HG02610 (cell line): ENCODE measurements at regions not wholly inside any gene's neighbourhood (a gene's known extent, or its start where the extent isn't known, plus 50 kb on each side); places are given as distances from the start of the nearest gene placed in this dataset.

Experiments used
- ATAC-seq: cut with Tn5 transposase; IDR thresholded peaks from one replicate; pipeline ENCODE4 v1.9.1; 2021; ENCODE audit warnings: mild to moderate bottlenecking, moderate library complexity; ENCODE audit not compliant: unreplicated experiment

DNA sequence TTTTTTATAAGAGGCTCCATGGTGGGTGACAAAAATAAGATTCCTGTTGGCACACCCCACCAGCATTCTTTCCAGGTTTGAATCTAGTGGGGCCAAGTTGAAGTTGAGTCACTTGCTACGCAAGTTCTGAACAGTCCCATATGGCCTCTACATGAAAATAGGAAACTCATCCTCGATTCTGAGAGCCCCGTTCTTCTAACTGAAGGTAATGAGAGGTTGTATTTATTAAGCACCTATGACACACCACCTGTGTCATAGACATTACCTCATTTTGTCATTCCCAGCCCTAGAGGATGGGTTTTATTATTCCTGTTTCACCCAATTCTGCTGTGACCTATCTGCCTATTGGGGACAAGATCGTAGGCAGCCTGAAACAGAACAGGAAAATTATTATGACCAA, 131.7 kb downstream of the ACTL7B start:
- no peak for ATAC-seq

DNA sequence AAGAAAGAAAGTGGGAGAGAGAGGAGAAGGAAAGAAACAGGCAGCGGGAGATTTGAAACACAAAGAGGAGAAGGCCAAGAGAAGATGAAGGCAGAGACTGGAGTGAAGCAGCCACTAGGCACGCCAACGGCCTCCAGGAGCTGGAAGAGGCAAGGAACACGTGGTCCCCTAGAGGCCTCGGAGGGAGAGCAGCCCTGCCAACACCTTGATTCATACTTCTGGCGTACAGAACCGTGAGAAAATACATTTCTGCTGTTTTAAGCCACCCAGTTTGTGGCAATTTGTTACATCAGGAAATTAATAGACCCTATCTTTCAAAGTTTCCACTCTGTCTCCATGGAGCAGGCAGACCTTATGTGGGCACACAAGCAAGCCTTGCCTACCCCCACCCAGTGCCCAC, 133.4 kb downstream of the ACTL7B start:
- no peak for ATAC-seq

DNA sequence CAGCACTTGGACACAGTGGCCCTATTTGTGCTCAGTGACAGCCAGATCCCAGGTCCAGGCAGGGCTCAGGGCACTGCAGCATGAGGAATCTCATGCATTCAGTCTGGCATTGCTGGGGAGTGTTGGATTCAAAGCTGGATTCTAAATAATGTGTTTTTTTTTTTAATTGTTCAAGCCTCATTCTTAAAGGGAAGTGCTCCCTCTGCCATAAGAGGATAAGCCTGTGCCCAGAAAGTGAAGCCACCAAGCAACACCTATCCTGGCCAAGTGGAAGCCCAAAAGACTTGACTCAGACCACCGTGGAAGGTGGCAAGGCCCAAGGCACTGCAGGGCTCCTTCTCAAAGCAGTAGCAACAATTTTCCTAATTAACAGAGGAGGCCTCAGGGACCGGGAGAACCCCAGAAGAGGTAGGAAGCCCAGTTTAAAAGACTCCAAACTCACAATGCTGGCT, 135.6 kb downstream of the ACTL7B start:
- ATAC-seq, result no peak

DNA sequence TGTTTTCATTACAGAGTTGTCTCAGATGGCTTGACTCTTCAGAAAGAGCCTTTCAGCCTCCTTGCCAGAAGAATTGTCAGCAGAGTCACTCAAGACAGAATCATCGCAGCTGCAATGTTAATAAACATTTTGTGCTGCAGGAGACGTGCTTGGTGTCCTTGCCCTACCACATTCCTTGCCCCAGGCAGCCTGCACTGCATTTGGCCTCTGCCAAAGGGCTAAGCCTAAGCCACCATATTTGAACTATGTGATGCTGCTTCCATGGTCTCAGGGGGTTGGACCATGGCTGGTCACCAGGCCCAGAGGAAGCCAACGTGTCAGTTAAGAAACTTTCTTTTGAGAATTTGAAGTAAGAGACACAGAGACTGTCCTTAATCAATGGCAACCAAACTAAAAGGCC, 145.4 kb downstream of the ACTL7B start:
- no peak for ATAC-seq

DNA sequence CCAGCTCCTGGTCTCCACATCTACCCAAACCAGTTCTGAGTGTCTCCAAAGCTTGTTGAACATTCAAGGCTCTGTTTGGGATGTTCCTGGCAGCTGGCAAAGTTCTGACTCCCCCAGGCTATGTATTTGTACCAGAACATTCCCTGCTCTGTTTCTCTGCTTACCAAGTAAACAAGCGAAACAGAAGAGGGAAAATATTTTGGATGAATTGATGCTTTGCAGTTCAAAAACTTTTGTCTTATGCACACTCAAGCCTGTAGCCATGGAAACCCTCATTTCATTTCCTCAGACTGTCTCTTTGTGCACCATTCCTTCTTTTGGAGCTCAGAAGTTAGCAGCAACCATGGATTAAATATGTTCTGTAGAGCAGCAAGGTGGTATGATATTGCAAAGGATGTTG, 145.8 kb downstream of the ACTL7B start:
- no peak for ATAC-seq

DNA sequence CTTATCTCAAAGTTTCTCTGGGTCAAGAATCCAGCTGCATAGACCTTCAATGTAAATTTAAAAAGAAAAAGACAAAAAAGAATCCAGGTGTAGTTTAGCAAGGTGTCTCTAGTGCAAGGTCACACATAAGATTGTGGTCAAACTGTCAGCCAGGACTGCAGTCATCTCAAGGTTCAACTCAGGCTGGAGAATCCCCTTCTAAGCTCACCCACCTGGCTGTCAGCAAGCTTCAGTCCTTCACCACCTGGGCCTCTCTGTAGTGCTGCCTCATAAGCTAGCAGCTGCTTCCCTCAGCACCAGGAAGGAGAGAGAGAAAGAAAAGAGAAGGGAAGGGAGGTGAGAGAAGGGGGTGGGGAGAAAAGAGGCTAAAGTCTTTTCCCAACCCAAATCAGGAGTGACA, 146.7 kb downstream of the ACTL7B start:
- no peak for ATAC-seq

DNA sequence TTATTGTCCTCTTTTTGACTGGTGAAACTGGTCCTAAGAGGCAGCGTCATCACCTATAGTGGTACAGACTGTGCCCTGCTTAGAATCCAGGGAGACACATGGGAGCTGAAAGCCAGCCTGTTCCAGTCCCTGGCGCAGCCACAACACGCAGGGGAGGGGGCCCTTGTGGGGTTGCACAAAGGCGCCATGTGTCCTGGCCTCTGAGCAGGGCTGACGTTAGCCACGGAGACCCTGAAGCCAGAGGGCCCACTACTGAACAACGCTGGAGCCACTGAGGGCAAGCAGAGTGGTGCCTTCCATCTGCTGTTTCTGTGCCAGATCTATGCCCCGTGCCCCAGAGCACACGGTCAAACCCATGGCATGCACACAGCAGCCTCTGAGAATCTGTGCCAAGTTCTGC, 147.3 kb downstream of the ACTL7B start:
- no peak for ATAC-seq

DNA sequence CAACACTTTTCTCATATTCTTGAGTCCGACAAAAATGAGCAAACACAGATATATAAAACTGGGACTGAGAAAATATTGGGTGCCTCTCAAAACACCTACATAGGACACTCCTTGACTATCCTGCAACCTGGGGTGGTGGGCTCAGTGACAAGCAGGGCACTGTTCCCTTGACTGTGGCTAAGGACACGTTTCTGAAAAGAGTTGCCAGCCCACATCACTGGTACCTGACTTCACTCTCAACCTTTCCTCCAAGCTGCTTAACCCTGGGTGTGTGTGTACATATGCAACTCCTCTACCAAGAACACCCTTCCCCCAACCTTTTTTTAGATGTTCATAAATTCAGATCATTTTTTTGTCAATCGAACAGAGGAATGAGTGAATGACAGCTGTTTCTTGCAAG, 148.7 kb downstream of the ACTL7B start:
- no peak for ATAC-seq

DNA sequence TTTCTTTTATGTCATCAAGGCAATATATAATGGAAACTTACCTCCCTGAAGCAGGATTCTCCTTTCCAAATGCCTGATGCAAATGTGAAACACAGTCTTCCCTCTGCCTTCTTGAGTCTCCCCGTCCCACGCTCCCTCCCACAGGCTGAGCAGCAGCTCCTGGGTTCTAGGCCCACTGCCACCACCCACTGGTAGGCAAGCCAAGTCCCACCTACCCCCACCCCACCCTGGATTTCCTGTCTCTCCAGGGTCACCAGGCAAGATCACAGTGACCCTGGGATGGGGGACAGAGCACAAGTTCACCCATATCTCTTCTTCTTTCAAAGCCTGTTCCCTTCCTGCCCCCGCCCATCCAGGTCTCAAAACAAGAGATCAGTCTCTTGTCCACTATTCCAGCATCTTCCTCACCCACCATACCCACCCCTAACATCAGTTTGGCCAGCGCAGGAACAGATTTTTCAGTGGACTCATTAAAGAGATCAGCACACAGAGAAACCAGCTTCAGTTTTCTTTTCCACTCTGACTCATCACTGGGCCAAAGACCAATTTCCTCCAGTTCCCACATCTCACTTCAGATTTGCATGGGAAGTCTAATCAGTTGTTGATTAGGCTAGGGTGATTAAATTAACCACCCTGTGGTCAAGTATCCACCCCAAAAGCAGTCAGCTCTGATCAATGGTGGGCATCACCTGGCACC, 151.5 kb downstream of the ACTL7B start:
- ATAC-seq, result no peak

DNA sequence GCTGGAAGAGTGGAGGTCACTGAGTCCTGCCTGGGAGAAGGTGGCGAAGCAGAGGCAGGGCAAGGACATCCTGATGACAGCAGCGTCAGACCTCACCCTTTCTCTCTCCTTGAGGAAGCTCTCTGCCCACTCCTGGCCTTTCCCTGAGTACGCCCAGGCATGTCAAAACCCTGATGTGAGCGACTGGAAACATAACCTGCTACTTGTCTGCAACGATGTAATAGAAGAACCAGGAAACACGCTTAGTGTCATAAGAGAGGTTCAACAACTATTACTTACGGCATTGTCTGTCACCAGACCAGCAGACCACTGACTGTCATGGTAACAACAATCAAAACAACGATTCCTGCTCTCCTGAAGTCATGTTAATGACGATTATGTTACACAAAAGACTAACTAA, 152.4 kb downstream of the ACTL7B start:
- ATAC-seq, result no peak

DNA sequence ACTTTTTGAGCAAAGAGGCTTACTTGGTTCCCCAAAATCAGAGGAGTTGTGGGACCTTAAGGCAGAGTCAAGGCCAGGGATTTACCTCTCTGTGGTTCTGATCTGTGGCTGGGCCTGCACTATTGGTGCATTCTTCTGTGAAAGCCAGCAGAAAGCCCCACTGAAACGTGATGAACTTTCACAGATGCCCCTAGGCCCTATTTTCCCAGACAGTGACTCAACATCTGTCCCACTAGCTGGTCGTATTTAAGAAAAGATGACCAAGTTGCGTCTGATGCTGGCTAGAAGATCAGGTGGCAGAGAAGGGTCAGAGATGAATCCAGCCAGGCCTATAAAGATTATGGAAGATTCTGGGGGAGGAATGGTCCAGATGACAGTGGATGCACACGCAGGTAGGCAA, 153.1 kb downstream of the ACTL7B start:
- no peak for ATAC-seq

DNA sequence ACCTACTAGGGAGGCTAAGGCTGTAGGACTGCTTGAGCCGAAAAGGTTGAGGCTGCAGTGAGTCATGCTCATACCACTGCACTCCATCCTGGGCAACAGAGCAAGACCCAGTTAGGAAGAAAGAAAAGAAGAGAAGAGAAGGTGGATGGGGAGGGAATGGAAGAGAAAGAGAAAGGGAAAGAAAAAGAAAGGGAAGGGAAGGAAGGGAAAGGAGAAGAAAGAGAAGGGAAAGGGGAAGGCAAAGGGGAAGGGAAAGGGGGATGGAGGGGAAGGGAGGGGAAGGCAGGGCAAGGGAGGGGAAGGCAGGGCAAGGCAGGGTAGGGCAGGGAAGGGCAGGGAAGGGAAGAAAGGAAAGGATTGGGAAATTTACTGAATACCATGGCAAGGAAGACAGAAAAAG, 157.0 kb downstream of the ACTL7B start:
- no peak for ATAC-seq

DNA sequence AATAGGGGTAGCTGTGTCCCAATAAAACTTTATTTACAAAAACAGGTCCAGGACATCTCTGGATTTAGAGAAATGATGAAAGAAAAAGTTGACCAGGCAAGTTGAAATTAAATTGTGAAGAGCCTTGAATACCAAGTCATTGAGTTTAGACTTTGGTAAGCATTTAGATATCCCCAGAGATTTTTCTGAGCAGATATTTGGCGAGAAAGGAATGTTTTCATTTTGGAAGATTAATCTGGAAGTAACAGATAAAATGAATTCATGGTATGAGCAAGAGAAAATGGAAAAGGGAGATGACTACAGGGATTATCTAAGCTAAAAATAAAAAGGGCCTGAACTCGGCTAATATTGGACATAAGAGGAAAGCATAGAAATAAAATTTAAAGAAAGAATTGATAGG, 157.6 kb downstream of the ACTL7B start:
- no peak for ATAC-seq

DNA sequence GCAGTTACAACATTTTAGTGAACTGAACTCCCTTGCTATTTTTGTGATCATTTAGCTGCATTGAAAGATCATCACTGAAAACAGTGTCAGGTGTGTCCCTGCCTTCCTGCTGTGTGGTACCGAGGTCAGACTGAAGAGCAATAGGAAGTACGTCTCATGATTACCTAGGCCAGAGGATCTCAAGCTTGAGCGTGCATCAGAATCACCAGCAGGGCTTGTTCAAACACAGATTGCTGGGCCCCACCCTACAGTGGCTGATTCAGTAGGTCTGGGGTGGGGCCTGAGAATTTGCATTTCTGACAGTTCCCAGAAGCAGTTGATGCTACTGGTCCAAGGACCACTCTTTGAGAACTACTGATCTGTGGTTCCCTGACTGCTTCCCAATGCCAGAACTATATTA, 159.6 kb downstream of the ACTL7B start:
- ATAC-seq, result no peak

DNA sequence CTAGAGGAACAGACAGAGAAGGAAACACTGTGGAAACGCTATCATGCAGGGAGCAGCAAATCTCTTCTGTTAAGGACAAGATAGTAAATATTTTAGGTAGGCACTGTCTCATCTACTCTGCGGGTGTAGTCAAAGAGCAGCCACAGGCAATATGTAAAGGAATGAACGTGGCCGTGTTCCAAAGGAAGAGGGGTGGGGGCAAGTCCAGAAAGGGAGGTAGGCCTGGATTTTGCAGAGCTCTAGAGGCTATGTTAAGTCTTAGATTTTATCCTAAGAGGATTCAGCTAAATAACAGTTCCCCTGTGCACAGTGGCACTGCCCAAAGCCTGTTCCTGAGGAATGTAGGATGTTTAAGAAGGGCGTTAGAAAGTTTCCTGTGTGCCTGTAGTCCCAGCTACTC, 161.6 kb downstream of the ACTL7B start:
- no peak for ATAC-seq

DNA sequence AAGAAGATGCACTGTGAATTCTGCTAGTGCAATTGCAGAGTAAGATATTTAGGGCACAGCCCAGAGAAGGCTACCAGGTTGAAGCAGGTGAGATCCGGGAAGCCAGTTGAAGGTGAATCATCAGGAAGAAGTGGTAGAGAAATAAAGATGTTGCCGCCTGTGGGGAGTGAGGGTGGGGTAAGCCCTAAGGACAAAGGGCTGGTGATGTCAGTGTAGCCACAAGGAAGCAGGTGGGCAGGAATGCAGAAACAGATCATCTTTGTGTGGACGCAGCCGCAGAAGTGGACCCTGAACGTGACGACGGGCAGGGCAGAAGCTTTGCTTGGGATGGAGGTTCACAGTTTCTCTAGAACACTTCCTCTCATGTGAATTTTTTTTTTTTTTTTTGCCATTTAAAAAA, 164.2 kb downstream of the ACTL7B start:
- ATAC-seq, result no peak

DNA sequence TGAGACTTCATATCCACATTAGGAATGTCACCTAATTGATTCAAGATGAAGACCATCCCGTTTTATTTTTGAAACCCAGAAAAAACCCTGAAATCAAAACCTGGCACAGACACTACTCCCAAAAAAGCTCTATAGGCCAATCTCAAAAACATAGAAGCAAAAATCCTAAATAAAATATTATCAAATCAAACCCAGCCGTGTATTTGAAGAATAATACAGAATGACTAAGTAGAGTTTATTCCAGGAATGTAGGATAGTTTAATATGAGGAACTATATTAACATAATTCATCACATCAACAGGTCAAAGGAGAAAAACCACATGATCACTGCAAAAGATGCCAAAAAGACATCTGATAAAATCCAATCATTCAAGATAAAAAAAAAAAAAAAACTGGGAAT, 167.1 kb downstream of the ACTL7B start:
- ATAC-seq, result no peak

DNA sequence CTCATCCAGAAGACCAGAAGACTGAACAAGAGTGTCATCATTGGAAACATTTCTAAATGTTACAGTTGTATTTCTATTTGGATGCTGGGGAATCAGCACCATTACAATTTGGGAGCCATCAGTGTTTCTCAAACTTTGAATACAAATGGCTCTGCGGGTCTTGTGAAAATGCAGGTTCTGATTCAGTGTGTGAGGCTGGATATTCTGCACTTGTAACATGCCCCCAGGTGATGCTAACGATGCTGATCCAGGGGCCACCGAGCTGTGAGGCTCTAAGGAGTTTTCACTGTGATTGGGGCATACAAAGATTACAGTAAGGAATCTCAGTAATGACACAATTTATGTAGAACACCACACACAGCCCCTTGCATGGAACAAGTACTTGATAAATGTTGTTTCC, 167.7 kb downstream of the ACTL7B start:
- ATAC-seq, result no peak

DNA sequence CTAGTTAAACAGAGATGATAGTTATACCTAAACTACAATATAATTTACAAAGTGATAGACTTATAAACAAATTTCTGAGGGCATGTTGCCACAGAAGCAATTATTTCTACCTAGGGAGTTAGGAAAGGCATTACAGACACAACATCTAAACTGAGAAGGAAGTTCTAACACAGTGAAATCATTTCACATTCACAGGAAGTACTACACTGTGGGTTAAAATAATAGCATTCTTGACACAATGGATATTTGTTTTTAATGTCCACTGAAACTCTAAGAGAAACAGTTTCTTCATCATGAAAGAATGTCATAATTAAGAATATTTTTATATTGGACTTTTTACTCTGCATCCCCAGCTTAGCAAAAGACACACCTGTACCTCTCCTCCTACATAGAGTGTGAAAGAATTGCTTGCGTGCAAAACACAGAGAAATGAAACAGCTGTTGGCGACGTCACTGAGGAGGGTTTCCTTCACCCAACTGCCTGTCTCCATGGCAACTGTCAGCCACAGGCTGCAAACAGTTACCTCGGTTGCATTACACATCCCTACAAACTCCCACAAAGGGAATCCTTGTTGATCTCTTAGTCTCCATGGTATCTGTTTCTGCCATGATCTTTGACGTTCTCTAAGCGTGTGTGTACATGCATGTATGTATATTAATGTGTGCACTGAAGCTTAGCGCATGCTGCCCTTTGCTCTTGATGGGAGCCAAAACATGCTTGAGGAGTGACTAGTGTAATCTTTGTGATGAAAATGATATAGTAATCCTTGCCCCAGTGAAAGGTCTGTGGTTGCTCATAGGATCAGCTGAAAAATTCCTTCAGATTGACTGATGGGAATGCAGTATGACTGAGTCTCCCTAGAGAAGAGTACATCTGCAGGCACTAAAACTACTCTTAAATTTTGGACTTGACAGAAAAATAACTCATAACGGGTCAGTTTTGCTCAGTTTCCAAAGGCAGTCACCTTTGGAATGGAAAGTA, 168.5 kb downstream of the ACTL7B start:
- no peak for ATAC-seq

DNA sequence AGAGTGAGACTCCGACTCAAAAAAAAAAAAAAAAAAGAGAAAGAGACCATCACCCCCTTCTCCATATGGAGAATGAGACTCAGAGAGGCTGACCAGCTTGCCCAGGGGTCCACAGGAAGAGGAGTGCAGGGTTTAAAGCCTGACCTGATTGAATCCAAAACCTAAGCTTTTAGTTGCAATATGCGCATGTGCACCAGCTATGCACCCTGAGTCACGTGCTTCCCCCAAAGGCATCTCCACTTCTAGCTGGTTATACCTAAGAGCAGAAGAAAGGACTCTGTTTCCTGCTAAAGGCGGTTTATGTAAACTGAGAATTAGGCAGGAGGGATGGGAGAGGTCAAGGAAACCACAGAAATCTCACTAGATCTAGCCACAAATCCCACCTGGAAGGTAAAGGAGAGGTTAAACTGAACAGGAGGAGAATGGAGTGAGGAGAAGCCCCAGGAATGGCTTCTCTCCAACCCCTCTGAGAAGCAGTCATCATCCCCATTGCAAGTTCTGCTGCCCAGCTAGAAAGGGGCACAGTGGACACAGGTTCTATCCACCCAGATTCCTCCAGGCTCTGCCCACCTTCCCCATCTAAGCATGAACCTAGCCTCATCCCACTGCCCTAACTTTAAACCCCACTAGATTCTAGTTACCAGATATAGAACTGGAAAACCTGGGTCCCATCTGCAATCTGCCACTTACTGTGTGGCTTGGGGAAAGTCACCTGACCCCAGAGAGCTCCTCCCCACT, 171.3 kb downstream of the ACTL7B start:
- no peak for ATAC-seq

DNA sequence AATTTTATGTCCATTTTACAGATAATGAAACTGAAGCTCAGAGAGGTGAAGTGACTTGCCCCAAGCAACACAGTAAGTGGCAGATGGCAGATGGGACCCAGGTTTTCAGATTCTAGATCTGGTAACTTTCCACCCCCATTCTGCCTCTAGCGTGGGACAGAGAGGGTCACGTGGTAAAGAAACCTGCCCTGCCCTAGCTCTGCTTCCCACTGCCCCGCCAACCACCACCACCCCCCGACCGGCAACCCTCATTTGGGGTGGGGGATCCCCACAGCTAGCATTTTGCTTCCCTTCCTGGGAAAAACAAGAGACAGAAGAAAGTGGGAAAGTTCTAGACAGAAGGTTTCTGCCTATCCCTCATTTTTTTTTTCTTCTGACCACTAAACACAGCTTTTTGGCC, 172.5 kb downstream of the ACTL7B start:
- no peak for ATAC-seq
